ENCODE measurements at regions not wholly inside any gene's neighbourhood (a gene's known extent, or its start where the extent isn't known, plus 50 kb on each side); places are given as distances from the start of the nearest gene placed in this dataset.

DNA sequence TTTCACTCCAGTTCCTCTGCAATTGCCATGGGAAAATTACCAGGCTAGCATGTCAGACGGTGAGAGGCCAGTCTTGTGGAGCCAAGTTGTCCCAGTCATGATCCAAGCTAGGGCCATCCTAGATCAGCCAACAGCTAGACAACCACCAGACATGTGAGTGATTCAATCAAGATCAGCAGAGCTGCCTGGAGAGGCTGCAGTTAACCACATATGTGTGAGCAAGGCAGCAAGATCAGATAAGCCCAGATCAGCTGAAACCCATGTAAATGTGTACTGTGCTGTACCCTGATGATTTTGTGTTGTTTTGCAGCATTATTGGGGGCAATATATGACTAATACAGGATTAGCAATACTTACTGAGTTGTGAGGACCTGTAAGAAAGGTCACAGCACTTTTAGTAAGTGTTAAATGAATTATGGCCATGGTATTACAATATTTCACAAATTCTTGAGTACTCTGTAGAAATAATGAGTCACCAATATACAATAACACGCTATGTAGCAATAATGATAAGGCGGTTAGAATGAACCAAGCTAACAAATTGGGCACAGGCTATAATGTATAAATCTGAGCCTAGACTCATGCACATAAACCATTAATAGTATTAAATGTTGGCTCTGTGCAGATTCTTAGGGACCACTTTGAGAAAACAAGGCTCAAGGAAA, 91.4 kb downstream of the SUDS3 start:
- Mint-ChIP-seq H3K36me3 (no peaks in the 10 kb centered on the region), H3K9me3 (no peaks in the 10 kb centered on the region), H3K4me3 (no peak overlapping the region), H3K27me3 (ENCODE audit: low read depth in 2 of 2) (peaks cover 0 to 2% of the 10 kb centered on the region in 2 donors), H3K4me1 (no peaks in the 10 kb centered on the region), H3K27ac (no peak overlapping the region)
- no peak for DNase-seq
- no peak for ATAC-seq
- intact Hi-C loops (cut with micrococcal nuclease): no loop called here
- no peak overlapping the region for H3K4me3 ChIP-seq (ENCODE audit: low read length)
- no peaks in the 10 kb centered on the region for H3K9me3 ChIP-seq (ENCODE audit: control insufficient read depth, insufficient read depth, low read length)
- TF ChIP-seq CTCF (IDR thresholded peaks at IDR 0.05): no peak
- WGBS (ENCODE audit: insufficient coverage): 85% methylated on average over 2 of the region's 3 CpGs
- no peak overlapping the region for H3K27ac ChIP-seq (ENCODE audit: low read length)
- no peaks in the 10 kb centered on the region for H3K4me1 ChIP-seq (ENCODE audit: control insufficient read depth, insufficient read depth, low read length)
- H3K27me3 ChIP-seq (ENCODE audit: control insufficient read depth, insufficient read depth, low read length): no peaks in the 10 kb centered on the region
- no peaks in the 10 kb centered on the region for H3K36me3 ChIP-seq (ENCODE audit: control insufficient read depth, insufficient read depth, low read length)

DNA sequence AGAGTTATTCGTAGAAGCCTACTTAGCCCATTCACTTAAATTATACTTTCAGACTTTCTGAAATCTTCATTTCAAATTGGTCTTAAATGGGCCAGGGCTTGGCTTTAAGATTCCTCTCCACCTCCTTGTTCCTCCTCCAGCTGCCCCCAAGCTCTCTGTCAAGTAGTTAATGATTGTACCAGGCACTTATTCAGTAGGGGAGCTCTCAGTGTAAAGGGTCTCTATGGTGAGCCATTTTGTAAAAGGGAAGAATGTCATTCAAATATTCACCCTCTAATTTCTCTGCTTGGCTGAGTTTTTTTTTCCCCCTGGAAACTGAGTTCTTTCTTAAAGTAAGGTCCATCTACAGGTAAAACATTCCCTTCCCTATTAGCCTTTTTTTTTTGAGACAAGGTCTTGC, 96.6 kb downstream of the SUDS3 start:
- 86% methylated on average over 1 of the region's 1 CpG for WGBS (ENCODE audit: insufficient coverage)
- no peak for DNase-seq
- TF ChIP-seq CTCF (IDR thresholded peaks at IDR 0.05): no peak
- Histone ChIP-seq H3K9me3 (ENCODE audit: control insufficient read depth, insufficient read depth, low read length) (no peaks in the 10 kb centered on the region), H3K4me3 (ENCODE audit: low read length) (no peak overlapping the region), H3K27me3 (ENCODE audit: control insufficient read depth, insufficient read depth, low read length) (no peaks in the 10 kb centered on the region), H3K36me3 (ENCODE audit: control insufficient read depth, insufficient read depth, low read length) (no peaks in the 10 kb centered on the region), H3K27ac (ENCODE audit: low read length) (no peak overlapping the region), H3K4me1 (ENCODE audit: control insufficient read depth, insufficient read depth, low read length) (no peaks in the 10 kb centered on the region)
- H3K27me3 Mint-ChIP-seq (ENCODE audit: low read depth in 2 of 2): peaks cover 9 to 12% of the 10 kb centered on the region in 2 donors
- no peak for ATAC-seq
- H3K36me3 Mint-ChIP-seq: no peaks in the 10 kb centered on the region
- H3K4me1 Mint-ChIP-seq: no peaks in the 10 kb centered on the region
- no peaks in the 10 kb centered on the region for H3K9me3 Mint-ChIP-seq
- H3K4me3 Mint-ChIP-seq: no peak overlapping the region
- H3K27ac Mint-ChIP-seq: no peak overlapping the region
- intact Hi-C loops (cut with micrococcal nuclease): no loop called here

DNA sequence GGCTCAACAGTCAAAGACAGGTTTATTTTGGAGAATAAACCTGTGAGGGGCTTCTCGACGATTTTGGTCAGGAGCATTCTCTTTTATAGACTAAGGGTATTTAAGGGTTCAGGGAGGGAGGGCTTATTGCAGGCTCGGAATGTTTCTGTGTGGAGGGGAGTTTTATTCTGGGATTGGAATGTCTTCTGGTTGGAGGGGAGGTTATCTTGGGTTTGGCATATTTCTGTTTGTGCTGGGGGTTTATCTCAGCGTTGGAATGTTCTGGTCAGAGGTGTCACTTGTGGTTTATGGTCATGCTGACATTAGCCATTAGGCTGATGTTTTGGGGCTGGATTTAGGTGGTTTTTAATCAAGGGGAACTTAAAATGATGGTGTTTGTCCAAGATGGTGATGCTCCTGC, 103.9 kb downstream of the SUDS3 start:
- Mint-ChIP-seq H3K27ac (no peak overlapping the region), H3K36me3 (no peaks in the 10 kb centered on the region), H3K4me3 (no peak overlapping the region), H3K27me3 (ENCODE audit: low read depth in 2 of 2) (peaks cover 0 to 4% of the 10 kb centered on the region in 2 donors), H3K9me3 (no peaks in the 10 kb centered on the region), H3K4me1 (no peaks in the 10 kb centered on the region)
- Histone ChIP-seq H3K36me3 (ENCODE audit: control insufficient read depth, insufficient read depth, low read length) (no peaks in the 10 kb centered on the region), H3K4me3 (ENCODE audit: low read length) (no peak overlapping the region), H3K4me1 (ENCODE audit: control insufficient read depth, insufficient read depth, low read length) (no peaks in the 10 kb centered on the region), H3K27me3 (ENCODE audit: control insufficient read depth, insufficient read depth, low read length) (no peaks in the 10 kb centered on the region), H3K27ac (ENCODE audit: low read length) (no peak overlapping the region), H3K9me3 (ENCODE audit: control insufficient read depth, insufficient read depth, low read length) (no peaks in the 10 kb centered on the region)
- ATAC-seq: no peak
- intact Hi-C loops (cut with micrococcal nuclease): no loop called here
- WGBS (ENCODE audit: insufficient coverage): 90% methylated on average over 4 of the region's 4 CpGs
- TF ChIP-seq CTCF (IDR thresholded peaks at IDR 0.05): no peak
- no peak for DNase-seq

DNA sequence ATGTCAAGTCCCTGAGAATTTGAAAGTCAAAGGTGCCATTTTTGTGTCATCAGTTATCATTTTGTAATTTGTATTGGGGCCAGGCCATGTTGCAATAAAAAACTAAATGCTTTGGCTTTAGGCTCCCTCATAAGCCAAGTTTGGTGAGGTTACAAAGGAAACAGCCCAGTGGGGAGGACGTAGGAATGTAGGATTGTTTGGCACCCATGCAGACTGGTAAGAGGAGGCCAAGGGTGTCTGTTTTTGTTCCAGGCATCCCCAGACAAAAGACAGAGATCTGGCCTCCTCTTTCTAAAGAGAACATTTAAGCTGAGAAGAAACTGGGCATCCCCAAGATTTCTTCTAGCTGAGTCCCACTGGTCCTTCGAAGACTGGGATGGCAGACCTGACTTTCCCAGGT, 111.7 kb downstream of the SUDS3 start:
- DNase-seq: no peak
- Histone ChIP-seq H3K27me3 (ENCODE audit: control insufficient read depth, insufficient read depth, low read length) (no peaks in the 10 kb centered on the region), H3K36me3 (ENCODE audit: control insufficient read depth, insufficient read depth, low read length) (no peaks in the 10 kb centered on the region), H3K9me3 (ENCODE audit: control insufficient read depth, insufficient read depth, low read length) (no peaks in the 10 kb centered on the region), H3K4me3 (ENCODE audit: low read length) (no peak overlapping the region), H3K27ac (ENCODE audit: low read length) (no peak overlapping the region), H3K4me1 (ENCODE audit: control insufficient read depth, insufficient read depth, low read length) (no peaks in the 10 kb centered on the region)
- Mint-ChIP-seq H3K4me3 (no peak overlapping the region), H3K4me1 (peaks cover 0 to 8% of the 10 kb centered on the region in 2 donors), H3K9me3 (no peaks in the 10 kb centered on the region), H3K27me3 (ENCODE audit: low read depth in 2 of 2) (peaks cover 7 to 11% of the 10 kb centered on the region in 2 donors), H3K36me3 (no peaks in the 10 kb centered on the region), H3K27ac (no peak overlapping the region)
- no peak for ATAC-seq
- 65% methylated on average over 2 of the region's 2 CpGs for WGBS (ENCODE audit: insufficient coverage)
- intact Hi-C loops (cut with micrococcal nuclease): no loop called here
- TF ChIP-seq CTCF (IDR thresholded peaks at IDR 0.05): no peak

All from natural killer cell (primary cell).